Astrocyte (in vitro differentiated cells and primary cell): ENCODE measurements at regions not wholly inside any gene's neighbourhood (a gene's known extent, or its start where the extent isn't known, plus 50 kb on each side); places are given as distances from the start of the nearest gene placed in this dataset.

Experiments used
- CTCF ChIP-seq: IDR thresholded peaks from 2 replicates; pipeline ENCODE4 v1.5.1; 2011; ENCODE audit warnings: low read depth, mild to moderate bottlenecking, inconsistent platforms, low read length, moderate library complexity; ENCODE audit not compliant: insufficient read depth
- EZH2 ChIP-seq: IDR thresholded peaks from 2 replicates; pipeline ENCODE4 v1.6.1; 2012; ENCODE audit warnings: mild to moderate bottlenecking, low read length, inconsistent platforms; ENCODE audit not compliant: insufficient read depth

GRCh38 chr22:22048318-22048942, 65.8 kb upstream of the TOP3B start:
- TF ChIP-seq CTCF: no peak
- TF ChIP-seq EZH2: no peak
